Skeletal muscle satellite cell (primary cell): ENCODE measurements at regions not wholly inside any gene's neighbourhood (a gene's known extent, or its start where the extent isn't known, plus 50 kb on each side); places are given as distances from the start of the nearest gene placed in this dataset.
"Not testable (repeated sequence)": the region's sequence is repeated elsewhere in the genome, so short reads cannot be mapped to it uniquely, and the experiment has no call there.

Experiments used
- H3K27me3 ChIP-seq: 2 replicates; pipeline ENCODE4 v1.7.0; 2013; ENCODE audit warnings: low read length; ENCODE audit not compliant: control insufficient read depth, insufficient read depth
- H3K36me3 ChIP-seq: 2 replicates; pipeline ENCODE4 v1.7.0; 2013; ENCODE audit warnings: mild to moderate bottlenecking, control low read depth, low read length; ENCODE audit not compliant: insufficient read depth
- H3K4me1 ChIP-seq: 2 replicates; pipeline ENCODE4 v1.7.0; 2013; ENCODE audit warnings: low read length; ENCODE audit not compliant: control insufficient read depth, insufficient read depth
- H3K4me2 ChIP-seq: 2 replicates; pipeline ENCODE4 v1.7.0; 2013; ENCODE audit warnings: mild to moderate bottlenecking, low read length
- H3K4me3 ChIP-seq: 2 replicates; pipeline ENCODE4 v1.7.0; 2013; ENCODE audit warnings: low read length
- H3K9ac ChIP-seq: 2 replicates; pipeline ENCODE4 v1.7.0; 2013; ENCODE audit warnings: mild to moderate bottlenecking, low read depth, low read length, moderate library complexity
- H3K9me3 ChIP-seq: replicated peaks from 2 replicates; pipeline ENCODE4 v1.7.0; 2013; ENCODE audit warnings: mild to moderate bottlenecking, control low read depth, low read length

DNA sequence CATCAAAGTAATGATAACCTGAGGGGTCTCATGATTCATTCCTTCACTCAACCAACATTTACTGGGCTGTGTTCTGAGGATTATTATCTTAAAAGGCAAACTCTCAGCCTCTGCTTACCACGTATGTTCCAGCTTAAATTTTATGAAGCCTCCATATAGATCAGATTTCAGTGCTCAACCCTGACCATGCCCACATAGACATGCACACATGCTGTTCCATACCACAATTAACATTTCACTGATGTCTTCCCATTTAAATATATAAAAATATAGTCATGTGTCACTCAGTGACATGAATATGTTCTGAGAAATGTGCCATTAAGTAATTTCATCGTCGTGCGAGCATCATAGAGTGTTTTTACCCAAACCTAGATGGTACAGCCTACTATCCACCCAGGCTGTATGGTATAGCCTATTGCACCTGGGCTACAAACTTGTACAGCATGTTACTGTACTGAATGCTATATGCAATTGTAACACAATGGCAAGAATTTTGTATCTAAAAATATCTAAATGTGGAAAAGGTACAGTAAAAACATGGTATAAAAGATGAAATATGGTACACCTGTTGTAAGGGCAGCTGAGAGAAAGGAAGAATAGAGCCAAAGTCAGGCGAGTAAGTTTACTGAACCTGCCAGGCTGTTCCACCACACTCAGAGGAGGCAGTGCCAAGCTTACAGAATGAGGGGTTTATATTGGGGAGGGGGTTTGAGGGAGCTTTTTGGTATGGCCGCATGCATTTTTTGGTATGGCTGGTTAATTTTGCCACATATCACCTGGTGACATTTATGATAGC lies 134.7 kb upstream of the ETV3 start:
- Histone ChIP-seq H3K4me3 (no peak overlapping the region), H3K27me3 (peaks cover 10% of the 10 kb centered on the region), H3K4me2 (no peak overlapping the region), H3K9ac (no peak overlapping the region), H3K9me3 (no peaks in the 10 kb centered on the region), H3K36me3 (no peaks in the 10 kb centered on the region), H3K4me1 (no peaks in the 10 kb centered on the region)

DNA sequence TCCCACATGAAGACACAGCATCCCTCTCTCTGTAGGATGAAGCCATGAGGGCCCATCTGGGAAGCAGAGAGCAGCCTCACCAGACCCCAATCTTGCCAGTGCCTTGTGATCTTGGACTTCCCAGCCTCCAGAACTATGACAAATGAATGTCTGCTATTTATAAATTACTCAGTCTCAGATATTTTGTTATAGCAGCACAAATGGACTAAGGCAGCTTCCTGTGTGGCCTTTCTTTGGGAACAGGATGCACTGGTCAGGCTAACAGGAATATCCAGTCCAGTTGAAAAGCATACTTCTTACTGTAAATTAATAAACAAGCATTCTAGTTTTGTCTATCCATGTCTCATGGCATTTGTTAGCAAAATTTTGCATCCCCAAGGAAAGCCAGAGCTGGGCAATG lies 134.1 kb upstream of the ETV3 start:
- Histone ChIP-seq H3K4me3 (no peak overlapping the region), H3K9ac (no peak overlapping the region), H3K9me3 (no peaks in the 10 kb centered on the region), H3K4me2 (no peak overlapping the region), H3K4me1 (no peaks in the 10 kb centered on the region), H3K27me3 (peaks cover 15% of the 10 kb centered on the region), H3K36me3 (no peaks in the 10 kb centered on the region)

DNA sequence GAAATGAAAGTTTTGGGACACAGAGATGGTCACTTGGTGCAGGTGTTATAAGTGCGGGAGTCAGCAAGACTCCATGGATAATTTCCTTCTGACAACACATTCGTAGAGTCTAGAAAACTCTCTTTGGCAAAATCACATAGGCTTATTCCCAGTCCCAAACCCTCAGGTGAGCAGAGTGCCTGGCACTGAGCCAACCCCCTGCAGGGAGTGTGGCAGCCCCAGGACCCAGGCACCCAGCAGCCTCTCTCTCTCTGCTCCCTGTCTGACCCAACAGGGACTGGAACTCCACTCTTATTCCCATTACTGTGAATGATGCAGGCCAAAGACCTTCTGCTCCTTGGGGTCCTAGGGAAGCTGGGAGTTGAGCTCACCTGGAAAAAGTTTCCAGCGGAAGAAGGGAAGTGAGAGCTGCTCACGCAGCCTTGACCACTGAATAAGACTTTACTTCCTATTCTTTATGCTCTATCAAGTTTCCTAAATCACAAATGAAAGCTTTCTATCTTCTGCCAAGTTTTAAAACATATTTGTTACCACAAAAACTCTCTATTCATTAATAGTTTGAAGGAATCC lies 132.6 kb upstream of the ETV3 start:
- Histone ChIP-seq H3K4me2 (no peak overlapping the region), H3K27me3 (peaks cover 14% of the 10 kb centered on the region), H3K4me3 (no peak overlapping the region), H3K4me1 (no peaks in the 10 kb centered on the region), H3K36me3 (no peaks in the 10 kb centered on the region), H3K9me3 (no peaks in the 10 kb centered on the region), H3K9ac (no peak overlapping the region)

DNA sequence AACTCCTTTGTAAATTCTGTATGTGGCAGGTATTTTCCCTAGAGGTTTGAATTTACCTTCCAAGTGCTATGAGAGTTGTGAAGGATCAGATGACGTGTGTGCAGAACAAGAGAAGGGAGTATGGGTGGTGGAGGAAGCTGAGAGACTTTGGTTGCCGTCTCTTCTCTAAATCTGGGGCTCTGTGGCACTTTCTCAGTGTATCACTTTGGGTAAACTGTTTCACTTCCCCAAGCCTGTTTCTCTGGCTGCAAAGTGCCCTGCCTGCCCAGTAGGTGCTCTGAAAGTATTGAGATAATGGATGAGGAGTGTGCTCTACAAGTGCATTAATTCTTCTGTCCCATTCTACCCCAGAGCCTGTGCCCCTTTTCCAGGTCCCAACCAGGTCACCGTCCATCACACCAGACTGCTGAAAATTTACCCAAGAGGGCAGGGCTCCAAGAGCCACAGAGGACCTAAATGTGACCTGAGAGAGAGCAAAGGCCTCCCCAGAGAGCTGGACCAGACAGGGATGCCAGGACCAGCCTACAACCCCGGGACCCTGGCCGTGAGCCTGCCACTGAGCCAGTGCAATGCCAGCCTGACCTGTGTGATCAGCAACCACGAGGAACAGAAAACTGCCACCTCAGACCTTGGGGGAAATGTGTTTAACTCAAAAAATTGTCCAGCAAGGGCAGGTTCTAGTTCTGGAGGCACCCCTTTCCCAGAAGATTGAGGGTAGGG lies 131.6 kb upstream of the ETV3 start:
- H3K36me3 ChIP-seq: no peaks in the 10 kb centered on the region
- H3K27me3 ChIP-seq: peaks cover 14% of the 10 kb centered on the region
- no peak overlapping the region for H3K9ac ChIP-seq
- no peak overlapping the region for H3K4me3 ChIP-seq
- no peaks in the 10 kb centered on the region for H3K4me1 ChIP-seq
- no peaks in the 10 kb centered on the region for H3K9me3 ChIP-seq
- H3K4me2 ChIP-seq: no peak overlapping the region

GRCh38 chr1:157262891-157263290 lies 124.7 kb upstream of the ETV3 start:
- Histone ChIP-seq H3K4me2 (no peak overlapping the region), H3K27me3 (peaks cover 7% of the 10 kb centered on the region), H3K36me3 (no peaks in the 10 kb centered on the region), H3K4me1 (no peaks in the 10 kb centered on the region), H3K9me3 (no peaks in the 10 kb centered on the region), H3K9ac (no peak overlapping the region), H3K4me3 (no peak overlapping the region)

DNA sequence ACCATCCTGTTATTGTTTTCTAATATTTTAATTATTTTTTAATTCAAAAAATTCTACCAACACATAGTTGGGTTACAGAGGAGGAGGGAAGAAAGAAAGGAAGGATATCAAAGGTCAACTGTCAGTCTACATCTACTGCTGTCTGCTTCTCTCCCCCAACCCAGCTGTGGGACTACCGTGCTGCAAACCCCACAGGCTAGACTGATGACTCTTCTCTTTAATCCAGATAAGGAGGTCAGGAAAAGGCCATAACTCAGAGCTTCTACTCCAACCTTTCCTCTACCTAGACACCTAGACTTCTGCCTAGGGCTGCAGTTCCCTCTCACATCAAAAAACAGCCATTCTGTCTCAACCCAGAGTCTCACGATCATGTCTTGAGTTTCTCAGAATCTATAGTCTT lies 124.2 kb upstream of the ETV3 start:
- Histone ChIP-seq H3K9ac (no peak overlapping the region), H3K36me3 (no peaks in the 10 kb centered on the region), H3K4me2 (no peak overlapping the region), H3K4me3 (no peak overlapping the region), H3K4me1 (no peaks in the 10 kb centered on the region), H3K27me3 (peaks cover 3% of the 10 kb centered on the region), H3K9me3 (no peaks in the 10 kb centered on the region)

DNA sequence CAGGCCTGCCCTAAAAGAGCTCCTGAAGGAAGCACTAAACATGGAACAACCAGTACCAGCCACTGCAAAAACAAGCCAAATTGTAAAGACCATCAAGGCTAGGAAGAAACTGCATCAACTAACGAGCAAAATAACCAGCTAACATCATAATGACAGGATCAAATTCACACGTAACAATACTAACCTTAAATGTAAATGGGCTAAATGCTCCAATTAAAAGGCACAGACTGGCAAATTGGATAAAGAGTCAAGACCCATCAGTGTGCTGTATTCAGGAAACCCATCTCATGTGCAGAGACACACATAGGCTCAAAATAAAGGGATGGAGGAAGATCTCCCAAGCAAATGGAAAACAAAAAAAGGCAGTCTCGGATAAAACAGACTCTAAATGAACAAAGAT lies 117.7 kb upstream of the ETV3 start:
- not testable (repeated sequence) for H3K9ac ChIP-seq, H3K27me3 ChIP-seq, H3K4me3 ChIP-seq, H3K4me2 ChIP-seq, H3K4me1 ChIP-seq, H3K36me3 ChIP-seq, H3K9me3 ChIP-seq

- not testable (repeated sequence) for H3K4me2 ChIP-seq, H3K36me3 ChIP-seq, H3K9ac ChIP-seq
These were observed 116.0 kb upstream of the ETV3 start for GRCh38 chr1:157254183-157254582.

DNA sequence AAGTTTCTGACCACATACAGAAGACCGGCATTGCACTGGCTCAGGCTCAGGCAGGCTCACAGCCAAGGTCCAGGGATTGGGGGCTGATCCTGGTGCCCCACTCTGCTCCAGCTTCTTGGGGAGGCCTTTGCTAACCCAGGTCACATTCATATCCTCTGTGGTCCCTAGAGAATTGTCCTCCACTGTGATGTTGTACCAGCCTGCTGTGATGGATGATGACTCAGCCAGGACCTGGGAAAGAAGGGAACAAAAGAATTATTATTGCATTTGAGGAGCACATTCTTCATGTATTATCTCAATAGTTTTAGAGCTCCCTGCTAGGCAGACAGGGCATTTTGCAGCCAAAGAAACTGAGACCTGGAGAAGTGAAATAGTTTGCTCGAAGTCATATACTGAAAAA lies 114.3 kb upstream of the ETV3 start:
- no peaks in the 10 kb centered on the region for H3K36me3 ChIP-seq
- H3K4me1 ChIP-seq: no peaks in the 10 kb centered on the region
- no peak overlapping the region for H3K9ac ChIP-seq
- no peak overlapping the region for H3K4me2 ChIP-seq
- no peak overlapping the region for H3K4me3 ChIP-seq
- no peaks in the 10 kb centered on the region for H3K27me3 ChIP-seq
- no peaks in the 10 kb centered on the region for H3K9me3 ChIP-seq

More at GRCh38 chr1:157254183-157254582, 116.0 kb upstream of the ETV3 start:
- H3K4me1 ChIP-seq, H3K27me3 ChIP-seq, H3K4me3 ChIP-seq, H3K9me3 ChIP-seq: not testable (repeated sequence)

DNA sequence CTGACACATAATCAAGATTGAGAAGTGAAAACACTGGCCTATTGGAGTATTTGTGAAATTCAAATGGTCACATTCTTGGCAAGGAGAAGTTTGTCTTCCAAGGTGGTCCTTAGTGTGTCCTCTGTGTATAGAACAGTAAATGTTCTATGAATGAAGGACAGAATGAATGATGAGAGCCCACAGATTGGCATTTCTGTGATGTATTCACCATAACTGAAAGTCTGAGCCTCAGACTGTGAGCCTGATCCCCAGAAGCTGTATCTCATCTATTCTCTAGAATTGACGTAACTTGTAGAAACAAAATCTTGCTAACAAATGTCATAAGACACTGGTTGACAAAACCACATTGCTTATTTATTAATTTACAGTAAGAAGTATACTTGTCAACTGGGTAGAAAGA lies 111.5 kb upstream of the ETV3 start:
- Histone ChIP-seq H3K4me2 (no peak overlapping the region), H3K27me3 (no peaks in the 10 kb centered on the region), H3K4me1 (no peaks in the 10 kb centered on the region), H3K9me3 (no peaks in the 10 kb centered on the region), H3K9ac (no peak overlapping the region), H3K4me3 (no peak overlapping the region), H3K36me3 (no peaks in the 10 kb centered on the region)

- H3K27me3 ChIP-seq: no peaks in the 10 kb centered on the region
- H3K4me2 ChIP-seq: no peak overlapping the region
- H3K4me1 ChIP-seq: no peaks in the 10 kb centered on the region
- no peaks in the 10 kb centered on the region for H3K36me3 ChIP-seq
- H3K4me3 ChIP-seq: no peak overlapping the region
- H3K9me3 ChIP-seq: no peaks in the 10 kb centered on the region
- no peak overlapping the region for H3K9ac ChIP-seq
These were observed 111.1 kb upstream of the ETV3 start for GRCh38 chr1:157249326-157249725.

GRCh38 chr1:157247764-157248049 lies 109.5 kb upstream of the ETV3 start:
- not testable (repeated sequence) for H3K27me3 ChIP-seq, H3K9me3 ChIP-seq, H3K4me2 ChIP-seq, H3K4me1 ChIP-seq, H3K36me3 ChIP-seq, H3K4me3 ChIP-seq, H3K9ac ChIP-seq
